IMR-90 (cell line): ENCODE measurements at regions not wholly inside any gene's neighbourhood (a gene's known extent, or its start where the extent isn't known, plus 50 kb on each side); places are given as distances from the start of the nearest gene placed in this dataset.

Experiments used
- BHLHE40 ChIP-seq: fragments of 150-350 bp; IDR thresholded peaks from 2 replicates; pipeline ENCODE4 v1.6.1; 2016; ENCODE audit warnings: mild to moderate bottlenecking, low read depth, low read length
- CEBPB ChIP-seq: IDR thresholded peaks from 2 replicates; pipeline ENCODE4 v1.6.1; 2012; ENCODE audit warnings: low read depth, low read length, improper control_type of control experiment
- MAZ ChIP-seq: IDR thresholded peaks from 2 replicates; pipeline ENCODE4 v1.6.1; 2012; ENCODE audit warnings: low read depth, mild to moderate bottlenecking, low read length, improper control_type of control experiment, moderate library complexity, borderline replicate concordance
- MXI1 ChIP-seq: IDR thresholded peaks from 2 replicates; pipeline ENCODE4 v1.6.1; 2012; ENCODE audit warnings: low read depth, mild to moderate bottlenecking, low read length, moderate library complexity, borderline replicate concordance
- NFE2L2 ChIP-seq: fragments of 150-350 bp; IDR thresholded peaks from 2 replicates; pipeline ENCODE4 v1.6.1; 2016; ENCODE audit warnings: low read depth, mild to moderate bottlenecking, low read length
- POLR2A ChIP-seq: IDR thresholded peaks from 2 replicates; pipeline ENCODE4 v1.6.1; 2012; ENCODE audit warnings: mild to moderate bottlenecking, low read depth, low read length
- RAD21 ChIP-seq: IDR thresholded peaks from 2 replicates; pipeline ENCODE4 v1.6.1; 2012; ENCODE audit warnings: low read length, improper control_type of control experiment
- SMC3 ChIP-seq: fragments of 150-350 bp; IDR thresholded peaks from 2 replicates; pipeline ENCODE4 v1.6.1; 2016; ENCODE audit warnings: low read depth, mild to moderate bottlenecking, antibody characterized with exemption, low read length, moderate library complexity
- TF ChIP-seq, protein P1 (sequence below): conservative IDR thresholded peaks from 2 replicates; pipeline ENCODE4 v1.5.1; 2012; ENCODE audit warnings: mild to moderate bottlenecking, low read depth, low read length, improper control_type of control experiment
- TF ChIP-seq, protein P2 (sequence below): fragments of 150-350 bp; IDR thresholded peaks from 2 replicates; pipeline ENCODE4 v1.6.1; 2017; ENCODE audit warnings: mild to moderate bottlenecking, antibody characterized with exemption, low read length, low read depth

DNA sequence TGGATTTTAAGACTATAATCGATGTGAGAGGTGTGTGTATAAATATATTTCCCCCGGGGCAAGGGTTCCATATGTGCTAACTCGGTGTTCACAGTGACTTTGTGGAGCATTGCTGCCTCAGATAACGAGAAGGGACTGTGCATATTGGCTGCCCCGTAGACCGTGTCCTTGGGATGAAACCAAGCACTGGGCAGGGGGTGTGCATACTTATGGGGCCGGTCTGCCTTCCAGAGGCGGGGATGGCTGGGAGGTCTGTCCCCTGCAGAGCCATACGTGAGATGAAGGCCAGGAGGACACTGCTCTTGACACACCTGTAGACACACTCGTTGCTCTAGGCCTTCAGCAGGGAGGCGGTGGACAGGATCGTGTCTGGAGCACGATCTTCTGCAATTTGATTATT lies 56.0 kb upstream of the ZNF354A start:
- TF ChIP-seq MAZ = no peak
- TF ChIP-seq, protein P1, sequence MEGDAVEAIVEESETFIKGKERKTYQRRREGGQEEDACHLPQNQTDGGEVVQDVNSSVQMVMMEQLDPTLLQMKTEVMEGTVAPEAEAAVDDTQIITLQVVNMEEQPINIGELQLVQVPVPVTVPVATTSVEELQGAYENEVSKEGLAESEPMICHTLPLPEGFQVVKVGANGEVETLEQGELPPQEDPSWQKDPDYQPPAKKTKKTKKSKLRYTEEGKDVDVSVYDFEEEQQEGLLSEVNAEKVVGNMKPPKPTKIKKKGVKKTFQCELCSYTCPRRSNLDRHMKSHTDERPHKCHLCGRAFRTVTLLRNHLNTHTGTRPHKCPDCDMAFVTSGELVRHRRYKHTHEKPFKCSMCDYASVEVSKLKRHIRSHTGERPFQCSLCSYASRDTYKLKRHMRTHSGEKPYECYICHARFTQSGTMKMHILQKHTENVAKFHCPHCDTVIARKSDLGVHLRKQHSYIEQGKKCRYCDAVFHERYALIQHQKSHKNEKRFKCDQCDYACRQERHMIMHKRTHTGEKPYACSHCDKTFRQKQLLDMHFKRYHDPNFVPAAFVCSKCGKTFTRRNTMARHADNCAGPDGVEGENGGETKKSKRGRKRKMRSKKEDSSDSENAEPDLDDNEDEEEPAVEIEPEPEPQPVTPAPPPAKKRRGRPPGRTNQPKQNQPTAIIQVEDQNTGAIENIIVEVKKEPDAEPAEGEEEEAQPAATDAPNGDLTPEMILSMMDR = no peak
- TF ChIP-seq NFE2L2 = no peak
- no peak for TF ChIP-seq POLR2A
- TF ChIP-seq, protein P2, sequence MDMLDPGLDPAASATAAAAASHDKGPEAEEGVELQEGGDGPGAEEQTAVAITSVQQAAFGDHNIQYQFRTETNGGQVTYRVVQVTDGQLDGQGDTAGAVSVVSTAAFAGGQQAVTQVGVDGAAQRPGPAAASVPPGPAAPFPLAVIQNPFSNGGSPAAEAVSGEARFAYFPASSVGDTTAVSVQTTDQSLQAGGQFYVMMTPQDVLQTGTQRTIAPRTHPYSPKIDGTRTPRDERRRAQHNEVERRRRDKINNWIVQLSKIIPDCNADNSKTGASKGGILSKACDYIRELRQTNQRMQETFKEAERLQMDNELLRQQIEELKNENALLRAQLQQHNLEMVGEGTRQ = no peak
- TF ChIP-seq RAD21 = no peak
- no peak for TF ChIP-seq SMC3
- no peak for TF ChIP-seq CEBPB
- TF ChIP-seq BHLHE40 = no peak
- TF ChIP-seq MXI1 = no peak
